ENCODE measurements at regions not wholly inside any gene's neighbourhood (a gene's known extent, or its start where the extent isn't known, plus 50 kb on each side); places are given as distances from the start of the nearest gene placed in this dataset.

- TF ChIP-seq POLR2AphosphoS5 (IDR thresholded peaks at IDR 0.05; ENCODE audit: low read depth, low read length) (no peak), REST (IDR thresholded peaks at IDR 0.05; ENCODE audit: insufficient read depth in 1 of 2, low read depth in 2 of 2, low read length in 1 of 2) (no peak), CTCF (IDR thresholded peaks at IDR 0.05) (no peak)
Observed at GRCh38 chr10:108684431-108684830, 1238.9 kb downstream of the XPNPEP1 start.

Data from Panc1 (cell line).